HL-60 (cell line): ENCODE measurements at regions not wholly inside any gene's neighbourhood (a gene's known extent, or its start where the extent isn't known, plus 50 kb on each side); places are given as distances from the start of the nearest gene placed in this dataset.

Source experiments
- CTCF ChIP-seq: IDR thresholded peaks from one replicate; pipeline ENCODE4 v1.5.1; 2011; ENCODE audit warnings: low read length, control low read depth, inconsistent platforms; ENCODE audit not compliant: insufficient read depth
- GABPA ChIP-seq: IDR thresholded peaks from 2 replicates; pipeline ENCODE4 v1.6.1; 2012; ENCODE audit warnings: low read depth
- POLR2AphosphoS5 ChIP-seq: IDR thresholded peaks from 2 replicates; pipeline ENCODE4 v1.6.1; 2012; ENCODE audit warnings: low read depth
- REST ChIP-seq: IDR thresholded peaks from 2 replicates; pipeline ENCODE4 v1.6.1; 2012; ENCODE audit warnings: low read depth; ENCODE audit not compliant: insufficient replicate concordance
- SPI1 ChIP-seq: IDR thresholded peaks from 2 replicates; pipeline ENCODE4 v1.6.1; 2012; ENCODE audit warnings: low read depth, mild to moderate bottlenecking, borderline replicate concordance

GRCh38 chr7:145957160-145957890 lies 159.3 kb upstream of the CNTNAP2 start:
- TF ChIP-seq CTCF = no peak
- TF ChIP-seq SPI1 = no peak
- TF ChIP-seq POLR2AphosphoS5 = no peak
- no peak for TF ChIP-seq GABPA
- TF ChIP-seq REST = no peak
